Heart left ventricle (tissue), 13 donors: ENCODE measurements at regions not wholly inside any gene's neighbourhood (a gene's known extent, or its start where the extent isn't known, plus 50 kb on each side); places are given as distances from the start of the nearest gene placed in this dataset.

Experiments
- CTCF ChIP-seq, 12 donors: fragments of 200-600 bp; sonication (generic) in 4 of 12; IDR thresholded peaks; one replicate each; pipeline versions ENCODE4 v1.5.0 to v1.8.0; 2018 to 2022; ENCODE audit warnings: antibody characterized with exemption in 12 of 12, mild to moderate bottlenecking in 5 of 12
- POLR2A ChIP-seq, 2 donors: fragments of 450-650 bp; IDR thresholded peaks; one replicate each; pipeline ENCODE4 v1.6.1; 2017; ENCODE audit warnings: antibody characterized with exemption in 2 of 2, mild to moderate bottlenecking in 2 of 2, moderate library complexity in 2 of 2
- donor health status: ischemic (EF 13 %, LVEDD 7.1; RV severe dilation, severe dysfunction).
- donor health status: DM: no; HTN: yes; CAD: no.
- donor health status: DM: no; HTN: no; CAD: no.
- donor health status: ischemic (EF 25% LVEDD 6.9; RV normal size, moderate dysfunction).
- donor health status: ischemic (EF 25% LVEDD 5.7; RV mildly dilated, moderate dysfunction).
- donor health status: ischemic (EF 35%, LVEDD 5.7; RV mildly dilated, moderate dysfunction).
- donor health status: nonischemic (EF 11% LVEDD 7.7; RV severe dilation, severe dysfunction).
- donor health status: DM: yes; HTN: yes; CAD: no.
- donor health status: PGD.
- donor health status: ischemic (EF 29% LVEDD 5.4; RV normal size, mild dysfunction).
- donor health status: nonischemic (EF 23%, LVEDD 6.1; RV moderate dilation, normal function).

- TF ChIP-seq CTCF (IDR thresholded peaks at IDR 0.05): no peak
- no peak for TF ChIP-seq POLR2A (IDR thresholded peaks at IDR 0.05)
Observed at GRCh38 chr5:43815497-43815896, 212.5 kb downstream of the NNT start.
